SK-N-SH treated with all-trans-retinoic acid at 6 μM for 48 hours (cell line): ENCODE measurements at regions not wholly inside any gene's neighbourhood (a gene's known extent, or its start where the extent isn't known, plus 50 kb on each side); places are given as distances from the start of the nearest gene placed in this dataset.

Experiments used
- ATAC-seq: fragments of 200-7000 bp; cut with Tn5 transposase; 3 replicates; pipeline ENCODE4 v1.9.1; 2020; ENCODE audit warnings: mild to moderate bottlenecking, moderate library complexity
- ARNTL ChIP-seq: fragments of 450-650 bp; formaldehyde crosslinking; IDR thresholded peaks from 2 replicates; pipeline ENCODE4 v1.5.0; 2020; ENCODE audit warnings: low read depth, mild to moderate bottlenecking, moderate library complexity, borderline replicate concordance
- CSDC2 ChIP-seq: fragments of 250-450 bp; sonication (Bioruptor Pico); IDR thresholded peaks from 2 replicates; pipeline ENCODE4 v1.5.0; 2020; ENCODE audit warnings: mild to moderate bottlenecking, moderate library complexity
- ESRRG ChIP-seq: fragments of 250-450 bp; sonication (Bioruptor Pico); IDR thresholded peaks from 2 replicates; pipeline ENCODE4 v1.6.1; 2021; ENCODE audit warnings: mild to moderate bottlenecking
- GLIS3 ChIP-seq: fragments of 250-450 bp; sonication (Bioruptor Pico); IDR thresholded peaks from 2 replicates; pipeline ENCODE4 v1.5.0; 2020; ENCODE audit warnings: mild to moderate bottlenecking, moderate library complexity
- ISL1 ChIP-seq: fragments of 250-450 bp; sonication (Bioruptor Pico); IDR thresholded peaks from 2 replicates; pipeline ENCODE4 v2.1.2; 2022; ENCODE audit warnings: mild to moderate bottlenecking, moderate library complexity
- OSR1 ChIP-seq: fragments of 250-450 bp; sonication (Bioruptor Pico); IDR thresholded peaks from 2 replicates; pipeline ENCODE4 v1.8.0; 2022; ENCODE audit warnings: moderate library complexity, mild to moderate bottlenecking, inconsistent platforms
- PPARA ChIP-seq: fragments of 250-450 bp; sonication (Bioruptor Pico); IDR thresholded peaks from 2 replicates; pipeline ENCODE4 v1.5.0; 2020; ENCODE audit warnings: mild to moderate bottlenecking, borderline replicate concordance
- RARB ChIP-seq: fragments of 250-450 bp; sonication (Bioruptor Pico); IDR thresholded peaks from 2 replicates; pipeline ENCODE4 v1.8.0; 2021; ENCODE audit warnings: mild to moderate bottlenecking, moderate library complexity
- SNAI2 ChIP-seq: fragments of 250-450 bp; sonication (Bioruptor Pico); IDR thresholded peaks from 2 replicates; pipeline ENCODE4 v1.5.0; 2020; ENCODE audit warnings: mild to moderate bottlenecking, moderate library complexity
- TCF4 ChIP-seq: fragments of 250-450 bp; sonication (Bioruptor Pico); IDR thresholded peaks from 2 replicates; pipeline ENCODE4 v1.8.0; 2021; ENCODE audit warnings: mild to moderate bottlenecking, moderate library complexity, borderline replicate concordance
- TOX ChIP-seq: fragments of 250-450 bp; sonication (Bioruptor Pico); IDR thresholded peaks from 2 replicates; pipeline ENCODE4 v1.8.0; 2021; ENCODE audit warnings: mild to moderate bottlenecking, moderate library complexity, borderline replicate concordance
- ZC3H10 ChIP-seq: fragments of 250-450 bp; sonication (Bioruptor Pico); IDR thresholded peaks from 2 replicates; pipeline ENCODE4 v1.5.1; 2021; ENCODE audit warnings: mild to moderate bottlenecking, moderate library complexity
- ZFP3 ChIP-seq: fragments of 250-450 bp; sonication (Bioruptor Pico); IDR thresholded peaks from 2 replicates; pipeline ENCODE4 v1.5.0; 2020; ENCODE audit warnings: mild to moderate bottlenecking, moderate library complexity
- ZNF565 ChIP-seq: fragments of 450-650 bp; formaldehyde crosslinking; conservative IDR thresholded peaks from 2 replicates; pipeline ENCODE4 v1.5.0; 2020; ENCODE audit warnings: low read depth, mild to moderate bottlenecking, moderate library complexity
- ZNF70 ChIP-seq: fragments of 450-650 bp; formaldehyde crosslinking; IDR thresholded peaks from 2 replicates; pipeline ENCODE4 v1.5.0; 2020; ENCODE audit warnings: mild to moderate bottlenecking, moderate library complexity
- ZNF8 ChIP-seq: fragments of 450-650 bp; formaldehyde crosslinking; IDR thresholded peaks from 2 replicates; pipeline ENCODE4 v1.5.0; 2020; ENCODE audit warnings: mild to moderate bottlenecking, moderate library complexity
- TF ChIP-seq, protein P1 (sequence below): fragments of 250-450 bp; sonication (Bioruptor Pico); IDR thresholded peaks from 2 replicates; pipeline ENCODE4 v1.5.1; 2021; ENCODE audit warnings: mild to moderate bottlenecking, moderate library complexity
- TF ChIP-seq, protein P2 (sequence below): fragments of 250-450 bp; sonication (Bioruptor Pico); IDR thresholded peaks from 2 replicates; pipeline ENCODE4 v1.5.1; 2020; ENCODE audit warnings: low read depth, mild to moderate bottlenecking, moderate library complexity
- TF ChIP-seq, protein P3 (sequence below): fragments of 250-450 bp; sonication (Bioruptor Pico); IDR thresholded peaks from 2 replicates; pipeline ENCODE4 v1.8.0; 2021; ENCODE audit warnings: low read depth, mild to moderate bottlenecking, moderate library complexity, borderline replicate concordance
- TF ChIP-seq, protein P4 (sequence below): fragments of 250-450 bp; sonication (Bioruptor Pico); IDR thresholded peaks from 2 replicates; pipeline ENCODE4 v1.8.0; 2020; ENCODE audit warnings: mild to moderate bottlenecking, moderate library complexity, borderline replicate concordance

DNA sequence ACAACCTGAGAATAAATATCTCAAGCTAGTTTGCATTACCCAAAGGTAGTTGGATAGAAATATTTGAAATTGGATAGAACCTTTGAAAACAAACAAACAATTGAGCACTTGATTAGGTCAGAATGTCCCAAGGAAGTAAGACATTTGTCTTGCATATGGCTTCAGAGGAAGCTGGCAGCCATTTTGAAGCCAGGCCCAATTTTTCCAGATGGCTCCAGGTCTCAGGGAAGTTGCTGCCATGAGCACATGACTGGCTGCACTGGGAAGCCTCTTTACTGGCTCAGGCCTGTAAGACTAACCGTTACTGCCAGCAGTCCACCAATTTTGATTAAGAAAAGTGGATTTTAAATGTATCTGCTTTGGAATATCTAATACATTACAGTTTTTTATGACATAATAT is 448.9 kb upstream of the DPH6 start:
- no peak for ATAC-seq
- TF ChIP-seq ZNF565 (CRISPR knock-in tag) (no peak), GLIS3 (CRISPR knock-in tag) (no peak)
- TF ChIP-seq, protein P1, sequence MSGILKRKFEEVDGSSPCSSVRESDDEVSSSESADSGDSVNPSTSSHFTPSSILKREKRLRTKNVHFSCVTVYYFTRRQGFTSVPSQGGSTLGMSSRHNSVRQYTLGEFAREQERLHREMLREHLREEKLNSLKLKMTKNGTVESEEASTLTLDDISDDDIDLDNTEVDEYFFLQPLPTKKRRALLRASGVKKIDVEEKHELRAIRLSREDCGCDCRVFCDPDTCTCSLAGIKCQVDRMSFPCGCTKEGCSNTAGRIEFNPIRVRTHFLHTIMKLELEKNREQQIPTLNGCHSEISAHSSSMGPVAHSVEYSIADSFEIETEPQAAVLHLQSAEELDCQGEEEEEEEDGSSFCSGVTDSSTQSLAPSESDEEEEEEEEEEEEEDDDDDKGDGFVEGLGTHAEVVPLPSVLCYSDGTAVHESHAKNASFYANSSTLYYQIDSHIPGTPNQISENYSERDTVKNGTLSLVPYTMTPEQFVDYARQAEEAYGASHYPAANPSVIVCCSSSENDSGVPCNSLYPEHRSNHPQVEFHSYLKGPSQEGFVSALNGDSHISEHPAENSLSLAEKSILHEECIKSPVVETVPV = no peak

DNA sequence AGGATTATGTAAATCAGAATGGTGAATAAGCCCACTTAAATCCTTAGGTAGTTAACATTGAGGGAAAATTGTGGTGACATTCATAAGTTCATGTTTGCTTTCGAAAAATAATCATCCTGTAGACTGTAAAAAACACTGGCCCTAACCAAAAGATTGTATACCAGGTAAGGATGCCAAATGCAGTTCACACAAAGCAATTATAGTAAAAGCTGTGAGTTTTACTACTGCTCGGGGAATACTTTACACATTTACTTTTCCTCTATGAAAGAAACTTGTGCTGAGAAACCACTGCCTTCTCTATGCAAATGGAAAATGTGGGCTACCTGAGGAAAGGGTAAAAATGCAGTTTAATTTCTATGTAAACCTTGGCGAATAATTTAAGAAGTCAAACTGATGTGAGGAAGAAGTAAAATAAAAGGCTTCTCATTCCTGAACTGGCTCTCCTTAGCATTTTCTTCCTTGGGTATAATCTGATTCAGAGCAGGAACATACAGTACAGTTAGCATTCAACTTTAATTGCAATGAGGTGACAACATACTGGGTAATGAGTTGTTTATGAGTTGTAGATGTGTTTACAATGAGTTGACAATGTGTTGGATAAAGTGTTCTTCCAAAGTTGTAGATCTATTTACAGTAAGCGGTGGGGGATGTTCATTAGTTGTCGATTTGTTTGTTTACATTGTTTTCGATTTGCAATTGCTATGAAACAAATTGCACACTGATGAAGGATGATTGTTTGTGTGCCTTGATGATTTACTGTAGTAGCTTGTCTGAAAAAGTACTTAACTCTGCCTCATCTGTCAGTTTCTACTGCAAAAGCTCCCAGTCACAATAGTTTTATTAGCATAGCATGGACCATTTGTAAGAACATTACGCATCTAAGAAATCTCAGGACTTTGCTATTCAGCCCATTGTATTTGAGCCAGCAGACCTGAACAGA is 453.0 kb upstream of the DPH6 start:
- TF ChIP-seq ZNF8 (CRISPR knock-in tag) (no peak), TOX (CRISPR knock-in tag) (no peak), ARNTL (no peak), ISL1 (CRISPR knock-in tag) (no peak), OSR1 (CRISPR knock-in tag) (no peak), GLIS3 (CRISPR knock-in tag) (no peak), SNAI2 (CRISPR knock-in tag) (no peak), CSDC2 (CRISPR knock-in tag) (no peak), ESRRG (CRISPR knock-in tag) (no peak), ZNF565 (CRISPR knock-in tag) (no peak), RARB (CRISPR knock-in tag) (no peak), TCF4 (CRISPR knock-in tag) (no peak), ZNF70 (CRISPR knock-in tag) (no peak), ZC3H10 (CRISPR knock-in tag) (no peak), ZFP3 (CRISPR knock-in tag) (no peak), PPARA (CRISPR knock-in tag) (no peak)
- TF ChIP-seq, protein P1 = no peak
- TF ChIP-seq, protein P2, sequence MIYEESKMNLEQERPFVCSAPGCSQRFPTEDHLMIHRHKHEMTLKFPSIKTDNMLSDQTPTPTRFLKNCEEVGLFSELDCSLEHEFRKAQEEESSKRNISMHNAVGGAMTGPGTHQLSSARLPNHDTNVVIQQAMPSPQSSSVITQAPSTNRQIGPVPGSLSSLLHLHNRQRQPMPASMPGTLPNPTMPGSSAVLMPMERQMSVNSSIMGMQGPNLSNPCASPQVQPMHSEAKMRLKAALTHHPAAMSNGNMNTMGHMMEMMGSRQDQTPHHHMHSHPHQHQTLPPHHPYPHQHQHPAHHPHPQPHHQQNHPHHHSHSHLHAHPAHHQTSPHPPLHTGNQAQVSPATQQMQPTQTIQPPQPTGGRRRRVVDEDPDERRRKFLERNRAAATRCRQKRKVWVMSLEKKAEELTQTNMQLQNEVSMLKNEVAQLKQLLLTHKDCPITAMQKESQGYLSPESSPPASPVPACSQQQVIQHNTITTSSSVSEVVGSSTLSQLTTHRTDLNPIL (CRISPR knock-in tag) = no peak
- TF ChIP-seq, protein P3, sequence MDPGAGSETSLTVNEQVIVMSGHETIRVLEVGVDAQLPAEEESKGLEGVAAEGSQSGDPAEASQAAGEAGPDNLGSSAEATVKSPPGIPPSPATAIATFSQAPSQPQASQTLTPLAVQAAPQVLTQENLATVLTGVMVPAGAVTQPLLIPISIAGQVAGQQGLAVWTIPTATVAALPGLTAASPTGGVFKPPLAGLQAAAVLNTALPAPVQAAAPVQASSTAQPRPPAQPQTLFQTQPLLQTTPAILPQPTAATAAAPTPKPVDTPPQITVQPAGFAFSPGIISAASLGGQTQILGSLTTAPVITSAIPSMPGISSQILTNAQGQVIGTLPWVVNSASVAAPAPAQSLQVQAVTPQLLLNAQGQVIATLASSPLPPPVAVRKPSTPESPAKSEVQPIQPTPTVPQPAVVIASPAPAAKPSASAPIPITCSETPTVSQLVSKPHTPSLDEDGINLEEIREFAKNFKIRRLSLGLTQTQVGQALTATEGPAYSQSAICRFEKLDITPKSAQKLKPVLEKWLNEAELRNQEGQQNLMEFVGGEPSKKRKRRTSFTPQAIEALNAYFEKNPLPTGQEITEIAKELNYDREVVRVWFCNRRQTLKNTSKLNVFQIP = no peak
- TF ChIP-seq, all 23 proteins: peak for 0
- ATAC-seq = no peak

DNA sequence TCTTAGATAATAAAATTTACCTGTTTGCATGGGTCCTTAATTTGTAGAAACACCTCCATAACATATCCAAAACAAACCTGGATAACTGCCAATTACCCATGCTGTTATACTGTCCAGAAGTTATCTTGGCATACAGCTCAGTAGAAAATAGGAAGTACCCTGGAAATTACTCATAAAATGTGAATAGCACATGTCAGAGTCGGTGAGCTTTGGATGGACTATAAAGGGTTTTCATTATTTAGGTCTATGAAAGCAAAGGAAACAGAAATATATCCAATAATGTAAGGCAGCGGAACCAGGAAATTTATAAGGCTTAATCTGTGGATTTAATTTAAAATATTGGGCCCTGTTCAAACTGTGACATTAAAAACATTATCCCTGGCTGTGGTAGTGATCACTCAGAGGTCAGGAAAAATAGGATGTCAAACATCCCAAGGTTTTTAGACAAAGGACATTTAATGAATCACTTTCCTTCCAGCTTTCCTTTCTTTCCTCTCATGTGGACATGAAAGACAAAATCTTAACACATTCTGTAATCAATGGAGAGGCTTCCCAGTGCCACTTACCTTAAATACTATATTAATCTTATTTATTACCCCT is 459.0 kb upstream of the DPH6 start:
- no peak for ATAC-seq
- TF ChIP-seq, protein P2 (CRISPR knock-in tag) = no peak
- TF ChIP-seq TCF4 (CRISPR knock-in tag) = no peak
- no peak for TF ChIP-seq ZNF565 (CRISPR knock-in tag)
- TF ChIP-seq, protein P3 = no peak
- TF ChIP-seq ARNTL = no peak
- TF ChIP-seq CSDC2 (CRISPR knock-in tag) = no peak
- no peak for TF ChIP-seq ZNF70 (CRISPR knock-in tag)
- TF ChIP-seq, protein P4, sequence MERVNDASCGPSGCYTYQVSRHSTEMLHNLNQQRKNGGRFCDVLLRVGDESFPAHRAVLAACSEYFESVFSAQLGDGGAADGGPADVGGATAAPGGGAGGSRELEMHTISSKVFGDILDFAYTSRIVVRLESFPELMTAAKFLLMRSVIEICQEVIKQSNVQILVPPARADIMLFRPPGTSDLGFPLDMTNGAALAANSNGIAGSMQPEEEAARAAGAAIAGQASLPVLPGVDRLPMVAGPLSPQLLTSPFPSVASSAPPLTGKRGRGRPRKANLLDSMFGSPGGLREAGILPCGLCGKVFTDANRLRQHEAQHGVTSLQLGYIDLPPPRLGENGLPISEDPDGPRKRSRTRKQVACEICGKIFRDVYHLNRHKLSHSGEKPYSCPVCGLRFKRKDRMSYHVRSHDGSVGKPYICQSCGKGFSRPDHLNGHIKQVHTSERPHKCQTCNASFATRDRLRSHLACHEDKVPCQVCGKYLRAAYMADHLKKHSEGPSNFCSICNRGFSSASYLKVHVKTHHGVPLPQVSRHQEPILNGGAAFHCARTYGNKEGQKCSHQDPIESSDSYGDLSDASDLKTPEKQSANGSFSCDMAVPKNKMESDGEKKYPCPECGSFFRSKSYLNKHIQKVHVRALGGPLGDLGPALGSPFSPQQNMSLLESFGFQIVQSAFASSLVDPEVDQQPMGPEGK (CRISPR knock-in tag) = no peak
- no peak for TF ChIP-seq ZFP3 (CRISPR knock-in tag)
- TF ChIP-seq OSR1 (CRISPR knock-in tag) = no peak
- TF ChIP-seq, protein P1 = no peak
- TF ChIP-seq TOX (CRISPR knock-in tag) = no peak
